Psoas muscle (tissue), 7 donors: ENCODE measurements at regions not wholly inside any gene's neighbourhood (a gene's known extent, or its start where the extent isn't known, plus 50 kb on each side); places are given as distances from the start of the nearest gene placed in this dataset.
A peak's percentile ranks its signal among the peaks of the same experiment; 100 is the strongest.

Experiments
- ATAC-seq, 4 donors: fragments of 200-7000 bp; cut with Tn5 transposase; one replicate each; pipeline ENCODE4 v1.9.1; 2020; ENCODE audit warnings: moderate library complexity in 3 of 4, mild to moderate bottlenecking in 2 of 4
- DNase-seq, 2 donors: peaks; one replicate each; pipeline ENCODE4 v3.0.0-alpha.2; 2020
- H3K27ac ChIP-seq: fragments of 200-600 bp; one replicate; pipeline ENCODE4 v1.8.0; 2022
- H3K27me3 ChIP-seq, 3 donors: fragments of 200-600 bp in 1 of 3; one replicate each; pipeline versions ENCODE4 v1.6.1 to v1.8.0; 2013 to 2022; ENCODE audit warnings: low read length in 2 of 3, mild to moderate bottlenecking in 2 of 3, moderate library complexity in 1 of 3; ENCODE audit not compliant: insufficient read depth in 3 of 3
- H3K36me3 ChIP-seq, 2 donors: fragments of 200-600 bp in 1 of 2; one replicate each; pipeline versions ENCODE4 v1.6.1 to v1.8.0; 2013 to 2022; ENCODE audit warnings: low read depth in 1 of 2, mild to moderate bottlenecking in 1 of 2, moderate library complexity in 1 of 2; ENCODE audit not compliant: insufficient read depth in 1 of 2
- H3K4me1 ChIP-seq: fragments of 200-600 bp; one replicate; pipeline ENCODE4 v1.8.0; 2022
- H3K4me3 ChIP-seq: fragments of 200-600 bp; one replicate; pipeline ENCODE4 v1.8.0; 2022; ENCODE audit warnings: mild to moderate bottlenecking
- H3K9me3 ChIP-seq: fragments of 200-600 bp; one replicate; pipeline ENCODE4 v1.8.0; 2022
- CTCF ChIP-seq: fragments of 200-600 bp; IDR thresholded peaks from one replicate; pipeline ENCODE4 v1.8.0; 2022; ENCODE audit warnings: antibody characterized with exemption
- WGBS, 3 donors: extraction: QIAGEN DNeasy Blood & Tissue Kit; methylation state at CpG; one replicate each; pipeline versions ENCODE4 v1.1.6 to v1.1.7; 2013; 5-methylcytosine and 5-hydroxymethylcytosine counted together
- intact Hi-C, 2 donors: fragments of 100-400 bp; cut with DNase I; formaldehyde crosslinking; loops; one replicate each; pipeline versions ENCODE4 v1.11.0 to v1.14.2; 2022
- donor health status: healthy with polysubstance abuse.
- donor health status: DM: no; HTN: no; CAD: no; lungs with moderate emphysema.
- donor health status: Bipolar disorder and iron deficiency.
- donor health status: healthy.
- donor health status: DM: yes; HTN: yes; CAD: no.
- donor health status: DM: no; HTN: no; CAD: no.
- donor health status: DM: yes; HTN: yes; CAD: no.

- H3K4me1 ChIP-seq = peaks cover 21% of the 10 kb centered on the region
- intact Hi-C loops = no loop called here
- no peak overlapping the region for H3K4me3 ChIP-seq
- no peak for TF ChIP-seq CTCF
- DNase-seq = no peak
- peak in 2 of 4 donors; percentile 41 to 69 for ATAC-seq
- H3K27me3 ChIP-seq = no peaks in the 10 kb centered on the region
- H3K9me3 ChIP-seq = no peaks in the 10 kb centered on the region
- no peak overlapping the region for H3K27ac ChIP-seq
- 38 to 56% (median 43%) methylated on average over 4 of the region's 4 CpGs for WGBS, 3 donors
- H3K36me3 ChIP-seq = no peaks in the 10 kb centered on the region
These were observed 419.8 kb upstream of the TPM1 start for GRCh38 chr15:62622775-62623174.

GRCh38 chr15:62624547-62625378 is 417.8 kb upstream of the TPM1 start:
- peak overlapping the region; percentile 19 for H3K4me3 ChIP-seq
- intact Hi-C loops = no loop called here
- H3K27me3 ChIP-seq = no peaks in the 10 kb centered on the region
- H3K36me3 ChIP-seq = no peaks in the 10 kb centered on the region
- DNase-seq (no peak), ATAC-seq (peak; percentile 82 to 89 (median 85))
- peaks cover 37% of the 10 kb centered on the region for H3K4me1 ChIP-seq
- no peaks in the 10 kb centered on the region for H3K9me3 ChIP-seq
- TF ChIP-seq CTCF = no peak
- 55 to 68% (median 62%) methylated on average over 7 of the region's 7 CpGs for WGBS, 3 donors
- no peak overlapping the region for H3K27ac ChIP-seq

GRCh38 chr15:62625429-62626033 is 417.0 kb upstream of the TPM1 start:
- no peak overlapping the region for H3K4me3 ChIP-seq
- H3K4me1 ChIP-seq = peaks cover 37% of the 10 kb centered on the region
- intact Hi-C loops = no loop called here
- H3K9me3 ChIP-seq = no peaks in the 10 kb centered on the region
- no peaks in the 10 kb centered on the region for H3K27me3 ChIP-seq
- 41 to 56% (median 55%) methylated on average over 9 of the region's 9 CpGs for WGBS, 3 donors
- ATAC-seq (peak in 3 of 4 donors; percentile 6 to 18 (median 18)), DNase-seq (no peak)
- no peaks in the 10 kb centered on the region for H3K36me3 ChIP-seq
- H3K27ac ChIP-seq = peak overlapping the region; percentile 24
- TF ChIP-seq CTCF = no peak

- intact Hi-C loops = no loop called here
- H3K27me3 ChIP-seq = no peaks in the 10 kb centered on the region
- no peak for DNase-seq
- WGBS, 3 donors = 74 to 84% (median 76%) methylated on average over 4 of the region's 4 CpGs
- no peaks in the 10 kb centered on the region for H3K36me3 ChIP-seq
- ATAC-seq = no peak
- no peak overlapping the region for H3K4me3 ChIP-seq
- no peak overlapping the region for H3K27ac ChIP-seq
- no peak for TF ChIP-seq CTCF
- H3K9me3 ChIP-seq = no peaks in the 10 kb centered on the region
- H3K4me1 ChIP-seq = peaks cover 37% of the 10 kb centered on the region
These were observed 415.6 kb upstream of the TPM1 start for GRCh38 chr15:62626903-62627302.
